GM10847 (cell line): ENCODE measurements at regions not wholly inside any gene's neighbourhood (a gene's known extent, or its start where the extent isn't known, plus 50 kb on each side); places are given as distances from the start of the nearest gene placed in this dataset.

Experiments
- POLR2A ChIP-seq: IDR thresholded peaks from 2 replicates; pipeline ENCODE4 v1.6.1; 2011; ENCODE audit not compliant: insufficient read length; ENCODE audit errors: extremely low read depth

DNA sequence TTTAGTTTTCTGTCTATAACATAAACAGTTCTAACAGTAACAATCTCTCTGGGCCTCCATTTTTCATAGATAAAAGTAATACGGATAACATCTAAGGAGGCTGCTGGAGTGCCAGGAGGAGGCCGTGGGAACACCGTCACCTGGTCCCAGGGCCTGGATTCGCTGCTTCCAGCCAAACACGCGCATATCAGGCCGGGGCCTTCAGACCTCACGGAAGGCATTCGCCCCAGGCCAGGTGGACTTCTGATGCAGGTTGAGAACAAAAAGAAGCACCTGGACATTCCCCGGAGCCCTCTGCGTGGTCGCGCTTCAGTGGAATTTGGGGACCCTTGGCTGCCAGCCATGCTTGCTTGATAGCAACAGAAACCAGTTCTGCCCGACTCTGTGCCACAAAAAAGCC lies 113.1 kb upstream of the GUCA2B start:
- no peak for TF ChIP-seq POLR2A

DNA sequence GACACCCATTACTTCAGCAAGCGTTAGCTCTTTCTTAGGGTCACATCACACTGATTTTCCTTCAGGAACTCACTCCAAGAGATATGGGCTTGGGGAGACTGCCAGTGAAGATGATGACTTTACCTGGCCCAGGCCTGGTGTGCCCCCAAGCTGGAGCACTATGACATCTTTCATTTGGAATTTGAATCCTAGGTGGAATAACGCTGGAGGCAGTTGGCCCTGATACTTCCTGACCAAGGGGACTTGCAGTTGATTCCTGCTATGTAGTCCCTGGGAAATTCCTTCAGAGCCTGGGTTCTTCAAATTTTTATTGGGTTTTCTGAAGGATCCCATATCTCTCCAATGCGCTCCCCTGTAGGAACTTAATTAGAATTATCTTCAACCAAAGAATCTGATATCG lies 114.9 kb upstream of the GUCA2B start:
- no peak for TF ChIP-seq POLR2A

DNA sequence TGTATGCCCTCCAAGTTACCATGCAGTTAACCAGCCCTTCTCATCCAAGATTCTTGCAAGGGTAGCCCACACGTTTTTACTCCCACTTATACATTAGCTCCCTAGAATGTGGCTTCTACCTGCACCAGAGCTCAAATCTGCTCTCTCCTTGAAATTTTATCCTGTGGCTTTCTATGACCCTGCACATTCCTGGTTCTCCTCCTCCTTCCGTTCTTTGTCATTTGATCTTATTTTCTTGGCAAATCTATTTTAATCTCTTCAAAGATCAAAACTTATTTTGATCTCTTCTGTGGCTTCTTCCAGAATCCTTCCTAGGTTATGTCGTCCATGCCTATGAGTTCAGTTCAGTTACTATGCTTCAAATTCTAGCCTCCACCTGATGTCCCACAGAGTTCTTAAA lies 115.6 kb upstream of the GUCA2B start:
- TF ChIP-seq POLR2A = no peak

DNA sequence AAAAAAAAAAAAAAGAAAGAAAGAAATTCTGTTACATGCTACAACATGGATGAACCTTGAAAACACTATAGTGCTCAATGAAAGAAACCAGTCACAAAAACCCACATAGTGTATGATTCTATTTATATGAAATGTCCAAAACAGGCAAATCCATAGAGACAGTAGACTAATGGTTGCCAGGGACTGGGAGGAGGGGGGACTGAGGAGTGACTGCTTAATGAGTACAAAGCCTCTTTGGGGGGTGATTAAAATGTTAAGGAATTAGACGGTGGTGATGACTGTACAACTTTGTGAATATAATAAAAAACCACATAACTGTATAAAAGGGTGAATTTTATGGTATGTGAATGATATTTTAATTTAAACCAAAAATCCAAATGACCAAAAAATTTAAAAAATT lies 116.0 kb upstream of the GUCA2B start:
- TF ChIP-seq POLR2A = no peak

DNA sequence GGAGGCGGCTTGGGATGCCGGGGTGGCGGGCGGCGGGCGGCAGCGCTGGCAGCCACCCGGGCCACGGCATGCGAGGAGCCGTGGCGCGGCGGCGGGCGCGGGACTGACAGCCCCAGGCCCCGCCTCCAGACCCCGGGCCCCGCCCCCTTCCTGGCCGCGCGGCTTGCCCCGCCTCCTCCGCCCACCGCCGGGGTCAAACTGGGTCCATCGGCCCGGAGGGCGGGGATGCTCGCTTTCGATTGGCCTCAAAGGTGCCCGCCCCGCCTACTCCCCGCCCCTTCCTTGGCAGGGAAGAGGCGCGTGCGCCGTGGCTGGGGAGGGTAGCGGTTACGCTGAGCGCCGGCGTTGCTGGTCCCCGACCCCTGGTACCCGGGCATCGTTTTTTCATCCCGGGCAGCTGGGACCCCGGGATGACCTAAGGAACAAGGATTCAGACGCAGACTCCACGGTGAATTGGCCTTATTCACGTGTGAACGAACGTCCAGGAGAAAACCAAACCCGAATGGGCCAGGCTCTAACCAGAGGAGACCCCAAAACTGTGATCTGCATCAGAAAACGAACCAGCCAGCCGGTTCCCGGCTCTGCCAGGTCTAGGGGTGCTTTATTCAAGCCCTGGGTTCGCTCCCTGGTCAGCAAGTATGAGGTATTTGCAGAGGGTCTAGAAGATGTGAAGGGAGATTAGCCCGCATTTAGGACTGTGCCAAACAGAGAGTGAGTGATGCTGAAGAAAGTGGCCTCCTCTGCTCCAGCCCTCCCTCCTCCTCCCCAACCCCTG lies 117.2 kb upstream of the GUCA2B start:
- peak; percentile 26 for TF ChIP-seq POLR2A

DNA sequence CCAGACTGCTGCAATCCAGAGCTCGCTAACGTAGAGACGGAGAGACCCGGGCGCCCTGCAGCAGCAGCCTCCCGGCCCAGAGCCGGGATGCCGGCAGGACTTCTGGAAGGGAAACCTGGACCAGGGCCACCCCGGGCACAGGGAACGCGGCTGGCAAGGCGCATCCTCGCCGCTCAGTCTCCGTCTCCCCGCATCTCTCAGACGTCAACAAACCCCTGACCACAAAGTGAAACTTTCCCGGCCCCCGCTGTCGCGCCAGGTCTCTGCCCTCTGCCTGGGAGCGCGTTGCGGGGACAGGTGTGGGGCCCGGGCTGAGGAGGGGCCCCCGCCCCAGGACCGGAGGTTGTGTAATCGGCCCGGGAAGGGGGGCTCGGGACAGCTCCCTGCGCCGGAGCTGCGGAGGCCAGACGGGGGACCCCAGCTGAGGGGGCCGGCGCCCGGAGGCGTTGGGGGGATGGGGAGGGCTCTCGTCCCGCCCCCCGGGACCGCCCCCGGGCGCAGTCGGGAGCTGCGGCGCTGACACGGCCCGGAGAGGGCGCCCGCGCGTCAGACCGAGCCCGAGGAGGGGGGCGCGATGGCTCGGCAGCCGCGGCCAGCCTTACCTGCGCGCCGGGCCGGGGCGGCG lies 116.6 kb upstream of the HIVEP3 start:
- TF ChIP-seq POLR2A = no peak

DNA sequence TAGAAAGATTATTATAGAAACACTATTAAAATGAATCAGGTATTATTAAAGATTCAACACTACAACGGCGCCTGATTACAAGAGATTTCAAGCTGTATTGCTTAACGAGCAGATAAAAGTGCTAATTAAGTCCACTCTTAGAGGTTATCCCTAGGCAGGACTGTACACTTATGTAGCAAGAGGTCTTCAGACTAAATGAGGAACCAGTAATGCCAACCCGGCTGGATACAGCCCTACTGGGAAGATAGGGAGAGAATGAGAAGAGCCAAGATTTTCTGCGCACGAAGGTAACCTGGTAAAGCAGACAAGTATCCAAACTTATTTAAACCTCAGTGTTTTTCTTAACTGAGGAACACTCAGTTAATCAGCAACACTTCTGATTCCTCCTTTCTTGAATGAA lies 115.7 kb upstream of the HIVEP3 start:
- no peak for TF ChIP-seq POLR2A

DNA sequence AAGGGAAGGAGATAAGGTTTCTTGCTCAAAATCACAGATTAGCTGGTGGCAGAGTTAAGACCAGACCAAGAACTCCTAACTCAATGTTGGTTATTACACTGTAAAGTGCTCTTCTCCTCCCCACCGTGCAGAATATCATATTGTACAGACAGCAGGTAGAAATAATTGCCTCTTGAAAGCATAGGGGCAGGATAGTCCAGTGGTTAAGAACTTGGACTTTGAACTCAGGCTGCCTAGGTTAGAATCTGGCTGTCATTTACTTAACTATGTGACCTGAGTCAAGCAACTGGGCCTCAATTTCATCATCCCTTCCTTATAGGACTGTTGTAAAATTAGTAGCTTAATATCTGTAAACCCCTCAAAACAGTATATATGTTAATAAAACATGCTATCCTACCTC lies 114.9 kb upstream of the HIVEP3 start:
- TF ChIP-seq POLR2A = no peak

DNA sequence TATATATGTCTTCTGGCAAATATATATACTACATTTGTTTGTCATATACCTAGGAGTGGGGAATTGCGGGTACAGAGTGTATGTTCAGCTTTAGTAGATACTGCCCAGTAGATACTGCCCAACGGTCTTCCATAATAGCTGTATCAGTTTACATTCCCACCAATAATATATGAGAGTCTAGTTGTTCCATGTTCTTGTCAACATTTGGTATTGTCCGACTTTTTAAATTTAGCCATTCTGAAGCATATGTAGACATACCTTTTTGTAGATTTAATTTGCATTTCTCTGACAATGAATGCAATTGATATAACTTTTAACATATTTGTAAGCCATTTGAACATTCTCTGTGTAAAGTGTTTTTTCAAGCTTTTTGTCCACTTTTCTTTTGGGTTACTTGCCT lies 99.0 kb upstream of the HIVEP3 start:
- TF ChIP-seq POLR2A = no peak

DNA sequence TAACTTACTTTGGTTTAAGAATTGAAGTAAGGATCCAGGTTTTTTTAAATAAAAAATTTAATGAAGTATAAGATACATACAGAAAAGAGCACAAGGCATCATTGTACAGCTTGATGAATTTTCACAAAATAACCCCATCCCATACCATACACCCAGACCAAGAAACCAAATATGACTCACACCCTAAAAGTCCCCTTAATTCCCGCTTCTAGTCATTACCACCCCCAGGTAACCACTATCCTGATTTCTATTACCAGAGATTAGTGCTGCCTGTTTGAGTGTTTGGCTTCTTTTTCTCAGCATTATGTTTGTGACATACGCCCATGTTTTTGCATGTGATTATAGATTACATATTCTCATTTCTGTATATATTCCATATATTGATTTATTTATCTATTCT lies 98.5 kb upstream of the HIVEP3 start:
- TF ChIP-seq POLR2A = no peak

DNA sequence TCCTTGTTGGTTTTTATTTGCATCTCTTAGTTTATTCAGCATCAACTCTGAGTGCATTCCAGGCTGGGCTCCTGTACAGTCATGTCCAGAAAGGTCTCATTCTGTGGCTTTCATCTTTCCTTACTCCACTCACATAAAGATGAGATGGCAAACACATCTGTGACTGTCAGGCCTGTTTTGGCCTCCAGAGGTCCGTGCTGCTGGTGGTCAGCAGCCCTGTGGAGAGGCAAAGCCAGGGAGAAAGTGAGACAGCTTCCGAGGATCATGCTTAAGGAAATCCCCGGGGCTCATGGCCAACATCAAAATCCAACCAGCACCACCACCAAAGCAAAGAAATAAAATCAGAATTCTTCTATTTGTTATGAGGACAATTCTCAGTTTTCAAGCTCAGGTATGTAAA lies 96.1 kb upstream of the HIVEP3 start:
- TF ChIP-seq POLR2A = no peak

DNA sequence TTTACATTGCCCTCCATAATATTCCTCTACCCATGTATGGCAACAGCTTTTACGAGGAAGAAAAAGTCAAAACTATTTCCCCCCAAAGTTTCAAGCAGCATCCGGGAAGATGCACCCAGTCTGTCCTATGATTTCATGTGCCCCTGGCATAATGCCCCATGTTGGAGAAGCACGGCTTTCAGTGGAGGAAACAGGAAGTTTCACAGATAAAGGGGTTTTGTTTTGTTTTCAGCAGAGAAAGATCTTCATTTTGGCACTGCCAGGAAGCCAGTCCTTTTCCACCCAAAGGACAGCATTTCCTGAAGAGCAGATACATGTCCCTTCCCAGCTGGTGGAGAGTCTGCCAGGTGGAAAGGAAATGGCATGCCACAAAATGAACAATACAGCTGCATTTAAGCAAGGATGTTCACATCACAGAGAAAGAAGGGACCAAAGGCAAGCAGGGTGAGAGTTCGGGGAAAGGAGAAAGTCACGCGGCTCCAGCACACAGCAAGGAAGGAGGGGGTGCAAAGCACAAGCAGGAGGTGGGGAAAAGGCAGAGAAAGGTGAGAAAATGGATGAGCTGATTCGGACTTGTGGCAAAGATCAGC lies 95.3 kb upstream of the HIVEP3 start:
- no peak for TF ChIP-seq POLR2A

DNA sequence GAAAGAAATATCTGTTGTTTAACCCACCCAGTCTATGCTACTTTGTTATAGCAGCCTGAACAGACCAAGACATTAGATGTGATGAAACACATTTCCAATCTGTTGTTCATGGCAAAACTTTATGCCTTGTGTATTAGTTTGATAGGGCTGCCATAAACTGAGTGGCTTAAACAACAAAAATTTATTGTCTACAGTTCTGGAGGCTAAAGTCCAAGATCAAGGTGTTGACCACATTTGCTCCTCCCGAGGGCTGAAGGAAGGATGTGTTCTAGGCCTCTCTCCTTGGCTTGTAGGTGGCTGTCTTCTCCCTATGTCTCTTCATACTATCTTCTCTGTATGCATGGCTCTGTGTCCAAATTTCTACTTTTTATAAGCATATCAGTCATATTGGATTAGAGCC lies 94.1 kb upstream of the HIVEP3 start:
- no peak for TF ChIP-seq POLR2A

DNA sequence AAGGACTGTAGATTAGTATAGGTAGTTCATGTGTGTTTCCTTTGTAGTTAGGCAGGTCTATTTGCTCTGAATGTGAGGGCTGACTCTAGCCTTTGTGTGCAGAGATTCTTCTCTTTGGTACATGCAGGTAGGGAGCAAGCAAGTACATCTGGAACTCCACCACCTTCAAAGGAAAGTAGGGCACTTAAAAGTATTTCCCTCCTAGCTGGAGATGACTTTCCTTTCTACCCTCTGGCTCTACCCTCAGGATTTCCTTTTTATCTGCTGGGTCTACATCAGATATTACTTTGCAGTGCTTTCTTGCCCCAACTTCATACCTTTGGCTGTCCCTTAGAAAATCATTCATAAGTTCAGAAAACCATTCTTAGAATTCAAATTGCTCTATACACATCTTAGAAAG lies 91.7 kb upstream of the HIVEP3 start:
- no peak for TF ChIP-seq POLR2A

DNA sequence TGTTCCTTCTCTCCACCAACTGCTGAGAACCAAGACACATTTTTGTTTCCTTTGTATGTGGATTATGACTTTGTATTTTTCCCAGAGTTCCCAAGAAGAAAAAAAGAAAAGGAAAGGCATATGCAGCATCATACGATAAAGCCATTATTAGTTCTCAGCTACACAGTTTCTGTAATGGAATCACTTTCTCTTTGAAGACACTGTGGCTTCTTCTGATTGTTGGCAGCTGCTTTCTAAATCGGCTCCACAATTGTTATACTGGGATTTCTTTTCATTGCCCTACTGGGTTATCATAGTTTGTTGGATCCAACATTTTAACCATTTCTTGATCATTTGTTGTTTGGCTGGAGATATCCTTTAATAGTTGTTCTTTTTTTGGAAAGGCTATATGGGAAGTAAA lies 89.5 kb upstream of the HIVEP3 start:
- no peak for TF ChIP-seq POLR2A

DNA sequence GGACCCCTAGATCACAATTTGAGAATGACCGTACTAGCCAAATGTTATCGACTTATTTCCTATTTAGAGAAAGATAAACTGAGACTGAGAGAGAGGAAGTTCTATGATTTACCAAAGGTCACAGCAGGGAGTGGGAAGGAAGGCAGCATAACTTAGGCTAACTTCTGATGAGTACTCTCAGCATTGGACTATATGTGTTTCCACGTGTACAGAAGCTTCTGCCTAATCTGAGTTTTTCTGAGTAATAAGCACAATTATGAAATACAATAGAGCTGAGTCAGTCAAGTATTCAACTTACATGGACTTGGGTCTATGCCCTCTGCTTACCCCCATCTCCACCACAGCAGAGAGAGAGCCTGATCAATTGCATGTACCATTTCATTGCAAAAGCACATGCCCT lies 88.1 kb upstream of the HIVEP3 start:
- no peak for TF ChIP-seq POLR2A

DNA sequence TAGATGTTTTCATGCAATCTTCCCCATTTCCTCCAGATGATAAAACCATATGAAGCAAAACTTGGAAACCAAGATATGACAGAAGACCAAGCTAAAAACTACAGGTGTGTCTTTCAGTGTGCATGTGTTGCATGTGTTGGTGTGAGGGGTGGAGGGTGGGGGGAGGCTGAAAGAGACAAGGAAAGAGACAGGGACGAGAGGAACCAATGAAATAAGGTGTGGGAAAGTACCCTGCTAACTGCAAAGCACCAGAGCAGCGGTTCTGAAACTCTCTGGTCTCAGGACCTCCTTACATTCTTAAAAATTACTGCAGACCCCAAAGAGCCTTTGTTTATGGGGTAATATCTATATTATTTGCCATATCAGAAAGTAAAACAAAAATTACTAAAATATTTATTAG lies 87.4 kb upstream of the HIVEP3 start:
- TF ChIP-seq POLR2A = no peak
